ENCODE measurements at regions not wholly inside any gene's neighbourhood (a gene's known extent, or its start where the extent isn't known, plus 50 kb on each side); places are given as distances from the start of the nearest gene placed in this dataset.

- no peak for TF ChIP-seq CTCF (IDR thresholded peaks at IDR 0.05; ENCODE audit: control extremely low read depth in 1 of 3, insufficient read depth in 1 of 3, low read depth in 1 of 3, low read length in 3 of 3)
- no peak for TF ChIP-seq EGR1 (IDR thresholded peaks at IDR 0.05; ENCODE audit: borderline replicate concordance, low read depth, low read length)
- TF ChIP-seq POLR2AphosphoS5 (IDR thresholded peaks at IDR 0.05; ENCODE audit: low read depth, low read length), result no peak
- no peak for TF ChIP-seq SIN3A (conservative IDR thresholded peaks at IDR 0.05 in 1 of 2, IDR thresholded peaks at IDR 0.05 in 1 of 2; ENCODE audit: low read depth in 1 of 2, low read length in 2 of 2)
- no peak for TF ChIP-seq ATF3 (IDR thresholded peaks at IDR 0.05; ENCODE audit: insufficient read depth, low read depth, low read length)
- no peak for TF ChIP-seq EZH2 (IDR thresholded peaks at IDR 0.05; ENCODE audit: low read depth, low read length, severe bottlenecking)
- no peak for TF ChIP-seq SAP30 (IDR thresholded peaks at IDR 0.05; ENCODE audit: insufficient read depth, insufficient replicate concordance, low read length)
- TF ChIP-seq SUZ12 (IDR thresholded peaks at IDR 0.05; ENCODE audit: low read length), result no peak
Measured at GRCh38 chr2:134129900-134130537, 123.9 kb upstream of the MGAT5 start.

Data from H1 (cell line).